K562 (cell line): ENCODE measurements at regions not wholly inside any gene's neighbourhood (a gene's known extent, or its start where the extent isn't known, plus 50 kb on each side); places are given as distances from the start of the nearest gene placed in this dataset.

Source experiments
- ATAC-seq: fragments of 200-7000 bp; cut with Tn5 transposase; 3 replicates; pipeline ENCODE4 v1.9.1; 2020; ENCODE audit warnings: moderate library complexity
- BruUV-seq: library from RNA; stranded (reverse); fragments of 400-500 nt; replicated peaks from 2 replicates; lab custom pipeline; 2021; lab: Mats Ljungman, UMichigan
- CTCF ChIA-PET: fragments of 300-600 bp; formaldehyde crosslinking; extraction: SDS; loops from one replicate; lab custom pipeline; 2021; ENCODE audit warnings: low intra/inter-chr PET ratio; lab: Yijun Ruan, JAX
- POLR2A ChIA-PET: fragments of 300-600, 350-650 bp; sonication (Branson Sonifier 250); formaldehyde crosslinking; extraction: SDS; loops from one replicate; lab custom pipeline; 2021; ENCODE audit warnings: antibody characterized with exemption, inconsistent platforms; lab: Yijun Ruan, JAX
- DNase-seq, 4 experiments: peaks; one replicate each; pipeline versions ENCODE4 v3.0.0 to v3.0.0-alpha.2; 2011 to 2018; ENCODE audit warnings: low spot score in 3 of 4, mixed read lengths in 3 of 4; ENCODE audit errors: extremely low read depth in 1 of 4
- FAIRE-seq: peaks from 2 replicates; lab custom pipeline; 2011; peaks lifted over from hg19 to GRCh38; lab: Jason Lieb, UNC
- H2AFZ ChIP-seq: 2 replicates; pipeline ENCODE4 v1.6.0; 2011; ENCODE audit warnings: low read depth, low read length, control low read depth, inconsistent platforms
- H3K27ac ChIP-seq: fragments of 200-600 bp; 3 replicates; pipeline ENCODE4 v1.8.0; 2011; ENCODE audit warnings: low read depth, mild to moderate bottlenecking, control low read depth, inconsistent platforms, low read length, moderate library complexity, mixed read lengths; ENCODE audit errors: extremely low read depth
- H3K27me3 ChIP-seq, 2 experiments: fragments of 300-600 bp in 1 of 2; 2 replicates in 1 of 2; 3 replicates in 1 of 2; pipeline versions ENCODE4 v1.6.0 to v1.8.0; 2011; ENCODE audit warnings: inconsistent platforms in 2 of 2, low read length in 2 of 2, mild to moderate bottlenecking in 1 of 2, mixed read lengths in 1 of 2, moderate library complexity in 1 of 2; ENCODE audit not compliant: control insufficient read depth in 2 of 2, insufficient read depth in 2 of 2
- H3K36me3 ChIP-seq: fragments of 300-600 bp; 3 replicates; pipeline ENCODE4 v1.8.0; 2011; ENCODE audit warnings: mild to moderate bottlenecking, low read length, inconsistent platforms; ENCODE audit not compliant: control insufficient read depth, insufficient read depth
- H3K4me1 ChIP-seq, 2 experiments: fragments of 200-600 bp in 1 of 2; replicated peaks in 1 of 2; 2 replicates in 1 of 2; 3 replicates in 1 of 2; pipeline versions ENCODE4 v1.5.1 to v1.8.0; 2011; ENCODE audit warnings: inconsistent platforms in 2 of 2, low read length in 2 of 2, mild to moderate bottlenecking in 1 of 2, mixed read lengths in 1 of 2, moderate library complexity in 1 of 2; ENCODE audit not compliant: control insufficient read depth in 2 of 2, insufficient read depth in 2 of 2
- H3K4me2 ChIP-seq: 2 replicates; pipeline ENCODE4 v1.6.1; 2011; ENCODE audit warnings: low read length, control low read depth, inconsistent platforms, mixed read lengths; ENCODE audit not compliant: insufficient read depth
- H3K4me3 ChIP-seq: fragments of 200-600 bp; sonication (generic), shearing (Covaris generic); 2 replicates; pipeline ENCODE4 v1.5.1; 2016; ENCODE audit warnings: control low read depth, inconsistent platforms
- H3K79me2 ChIP-seq: fragments of 200-600 bp; 3 replicates; pipeline ENCODE4 v1.8.0; 2011; ENCODE audit warnings: low read length, inconsistent platforms; ENCODE audit not compliant: control insufficient read depth, insufficient read depth
- H3K9ac ChIP-seq, 2 experiments: 2 replicates each; pipeline versions ENCODE4 v1.6.0 to v1.6.1; 2011; ENCODE audit warnings: low read depth in 2 of 2, low read length in 2 of 2, control low read depth in 1 of 2, inconsistent platforms in 1 of 2, mild to moderate bottlenecking in 1 of 2, mixed read lengths in 1 of 2; ENCODE audit not compliant: insufficient read depth in 1 of 2
- H3K9me1 ChIP-seq: one replicate; pipeline ENCODE4 v1.6.0; 2011; ENCODE audit warnings: inconsistent platforms, mild to moderate bottlenecking, low read length, moderate library complexity; ENCODE audit not compliant: control insufficient read depth, insufficient read depth
- H3K9me3 ChIP-seq: replicated peaks from 2 replicates; pipeline ENCODE4 v1.5.1; 2011; ENCODE audit warnings: low read depth, low read length, inconsistent platforms; ENCODE audit not compliant: control insufficient read depth, insufficient read depth
- H4K20me1 ChIP-seq: replicated peaks from 2 replicates; pipeline ENCODE4 v1.6.1; 2011; ENCODE audit warnings: low read length, inconsistent platforms, mixed read lengths; ENCODE audit not compliant: control insufficient read depth, insufficient read depth
- ARID1B ChIP-seq: fragments of 450-650 bp; IDR thresholded peaks from 2 replicates; pipeline ENCODE4 v1.6.1; 2016; ENCODE audit warnings: antibody characterized with exemption, mild to moderate bottlenecking, inconsistent platforms
- ETV1 ChIP-seq: fragments of 450-650 bp; conservative IDR thresholded peaks from 2 replicates; pipeline ENCODE4 v1.6.1; 2016; ENCODE audit warnings: missing genetic modification characterization, control low read depth, low read depth, missing compliant biosample characterization
- KLF6 ChIP-seq: fragments of 250-450 bp; sonication (Bioruptor Pico); IDR thresholded peaks from 2 replicates; pipeline ENCODE4 v1.4.0; 2020; ENCODE audit warnings: mild to moderate bottlenecking, moderate library complexity, borderline replicate concordance
- MCM5 ChIP-seq: fragments of 450-650 bp; IDR thresholded peaks from 2 replicates; pipeline ENCODE4 v1.6.1; 2016; ENCODE audit warnings: low read depth
- MECOM ChIP-seq: fragments of 250-450 bp; sonication (Bioruptor Pico); IDR thresholded peaks from 2 replicates; pipeline ENCODE4 v1.8.0; 2022; ENCODE audit warnings: inconsistent platforms
- NCOA6 ChIP-seq: fragments of 450-650 bp; IDR thresholded peaks from 2 replicates; pipeline ENCODE4 v1.6.1; 2017; ENCODE audit warnings: mild to moderate bottlenecking
- NFYB ChIP-seq: IDR thresholded peaks from 2 replicates; pipeline ENCODE4 v1.6.1; 2011; ENCODE audit warnings: mild to moderate bottlenecking, moderate library complexity; ENCODE audit not compliant: insufficient read length; ENCODE audit errors: extremely low read depth
- NR2C2 ChIP-seq, 2 experiments: fragments of 200-800 bp in 1 of 2; sonication (Bioruptor generic) in 1 of 2; sonication (generic) in 1 of 2; formaldehyde crosslinking in 1 of 2; IDR thresholded peaks; 2 replicates each; pipeline versions ENCODE4 v1.6.1 to v1.8.0; 2016 to 2022; ENCODE audit warnings: mild to moderate bottlenecking in 1 of 2, missing compliant biosample characterization in 1 of 2, missing genetic modification characterization in 1 of 2, missing genetic modification reagents in 1 of 2
- PRPF4 ChIP-seq: fragments of 200-400 bp; formaldehyde crosslinking; IDR thresholded peaks from one replicate; pipeline ENCODE4 v1.6.1; 2017; ENCODE audit warnings: low read length, low read depth, mild to moderate bottlenecking; ENCODE audit not compliant: insufficient read depth, poor library complexity, severe bottlenecking
- SIN3A ChIP-seq, 2 experiments: fragments of 150-350 bp in 1 of 2; IDR thresholded peaks; 2 replicates each; pipeline ENCODE4 v1.6.1; 2011 to 2016; ENCODE audit warnings: borderline replicate concordance in 2 of 2, low read depth in 2 of 2, low read length in 2 of 2, mild to moderate bottlenecking in 2 of 2, moderate library complexity in 2 of 2; ENCODE audit not compliant: control insufficient read depth in 1 of 2
- SMC3 ChIP-seq: conservative IDR thresholded peaks from 2 replicates; pipeline ENCODE4 v1.6.1; 2011; ENCODE audit warnings: low read depth, low read length, improper control_type of control experiment; ENCODE audit not compliant: insufficient read depth
- STAT5B ChIP-seq: fragments of 250-450 bp; sonication (Bioruptor Pico); IDR thresholded peaks from 2 replicates; pipeline ENCODE4 v1.8.0; 2021; ENCODE audit warnings: mild to moderate bottlenecking, inconsistent platforms
- TCF7 ChIP-seq: sonication (generic); IDR thresholded peaks from 2 replicates; pipeline ENCODE4 v1.6.1; 2016; ENCODE audit warnings: antibody characterized with exemption, borderline replicate concordance
- THRA ChIP-seq: fragments of 450-650 bp; IDR thresholded peaks from 2 replicates; pipeline ENCODE4 v1.6.1; 2017; ENCODE audit warnings: mild to moderate bottlenecking, moderate library complexity
- ZNF184 ChIP-seq: sonication (generic); formaldehyde crosslinking; IDR thresholded peaks from 2 replicates; pipeline ENCODE4 v1.5.0; 2020; ENCODE audit warnings: missing genetic modification reagents
- ZNF57 ChIP-seq: fragments of 450-650 bp; formaldehyde crosslinking; IDR thresholded peaks from 2 replicates; pipeline ENCODE4 v1.4.0; 2020; ENCODE audit warnings: mild to moderate bottlenecking, moderate library complexity
- WGBS: fragments of 100-300 bp; shearing (Covaris generic); methylation state at CpG from one replicate; pipeline ENCODE4 v1.1.6; 2016; ENCODE audit warnings: low coverage, mixed read lengths; ENCODE audit not compliant: insufficient coverage; ENCODE audit errors: missing lambda C conversion rate; 5-methylcytosine and 5-hydroxymethylcytosine counted together
- in situ Hi-C: fragments of 300-500 bp; cut with MboI; formaldehyde crosslinking; loops from 4 replicates; pipeline ENCODE4 v1.15.0; 2018; ENCODE audit warnings: inconsistent platforms, mixed read lengths
- intact Hi-C: fragments of 100-400 bp; cut with micrococcal nuclease; formaldehyde crosslinking; loops from 2 replicates; pipeline ENCODE4 v1.14.2; 2022
- TF ChIP-seq, protein P1 (sequence below): sonication (generic); formaldehyde crosslinking; IDR thresholded peaks from 2 replicates; pipeline ENCODE4 v1.8.0; 2022; ENCODE audit warnings: mild to moderate bottlenecking, missing genetic modification reagents
- TF ChIP-seq, protein P2 (sequence below): fragments of 450-650 bp; IDR thresholded peaks from 2 replicates; pipeline ENCODE4 v1.6.1; 2017; ENCODE audit warnings: antibody characterized with exemption, mild to moderate bottlenecking

- Histone ChIP-seq H3K4me1 (no peaks in the 10 kb centered on the region), H3K27me3 (no peaks in the 10 kb centered on the region), H2AFZ (no peak overlapping the region), H3K9me3 (no peaks in the 10 kb centered on the region), H3K4me2 (no peak overlapping the region), H3K4me3 (no peak overlapping the region), H3K9ac (no peak overlapping the region), H3K36me3 (no peaks in the 10 kb centered on the region), H3K27ac (no peak overlapping the region), H4K20me1 (no peaks in the 10 kb centered on the region), H3K9me1 (no peaks in the 10 kb centered on the region), H3K79me2 (no peaks in the 10 kb centered on the region)
- in situ Hi-C loops: no loop called here
- no peak for FAIRE-seq
- no peak for DNase-seq
- WGBS: 5% methylated on average over 3 of the region's 3 CpGs
- ChIA-PET CTCF (no interaction called here), POLR2A (no interaction called here)
- intact Hi-C loops: no loop called here
- no TSS peak for BruUV-seq
- ATAC-seq: no peak
- TF ChIP-seq NCOA6 (no peak), MECOM (CRISPR knock-in tag) (no peak), SIN3A (IDR thresholded peaks at IDR 0.05; ENCODE audit: borderline replicate concordance in 2 of 2, control insufficient read depth in 1 of 2, low read depth in 2 of 2, low read length in 2 of 2) (no peak), STAT5B (CRISPR knock-in tag) (no peak), NR2C2 (CRISPR knock-in tag; IDR thresholded peaks at IDR 0.05) (no peak), NR2C2 (tag; IDR thresholded peaks at IDR 0.05) (no peak), PRPF4 (no peak), ZNF57 (CRISPR knock-in tag) (no peak), THRA (no peak), ARID1B (no peak), ZNF184 (CRISPR knock-in tag) (no peak), NFYB (no peak), TCF7 (no peak), SMC3 (no peak), MCM5 (no peak), ETV1 (tag) (no peak), KLF6 (no peak)
- TF ChIP-seq, protein P1, sequence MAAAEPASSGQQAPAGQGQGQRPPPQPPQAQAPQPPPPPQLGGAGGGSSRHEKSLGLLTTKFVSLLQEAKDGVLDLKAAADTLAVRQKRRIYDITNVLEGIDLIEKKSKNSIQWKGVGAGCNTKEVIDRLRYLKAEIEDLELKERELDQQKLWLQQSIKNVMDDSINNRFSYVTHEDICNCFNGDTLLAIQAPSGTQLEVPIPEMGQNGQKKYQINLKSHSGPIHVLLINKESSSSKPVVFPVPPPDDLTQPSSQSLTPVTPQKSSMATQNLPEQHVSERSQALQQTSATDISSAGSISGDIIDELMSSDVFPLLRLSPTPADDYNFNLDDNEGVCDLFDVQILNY (CRISPR knock-in tag): no peak
- TF ChIP-seq, protein P2, sequence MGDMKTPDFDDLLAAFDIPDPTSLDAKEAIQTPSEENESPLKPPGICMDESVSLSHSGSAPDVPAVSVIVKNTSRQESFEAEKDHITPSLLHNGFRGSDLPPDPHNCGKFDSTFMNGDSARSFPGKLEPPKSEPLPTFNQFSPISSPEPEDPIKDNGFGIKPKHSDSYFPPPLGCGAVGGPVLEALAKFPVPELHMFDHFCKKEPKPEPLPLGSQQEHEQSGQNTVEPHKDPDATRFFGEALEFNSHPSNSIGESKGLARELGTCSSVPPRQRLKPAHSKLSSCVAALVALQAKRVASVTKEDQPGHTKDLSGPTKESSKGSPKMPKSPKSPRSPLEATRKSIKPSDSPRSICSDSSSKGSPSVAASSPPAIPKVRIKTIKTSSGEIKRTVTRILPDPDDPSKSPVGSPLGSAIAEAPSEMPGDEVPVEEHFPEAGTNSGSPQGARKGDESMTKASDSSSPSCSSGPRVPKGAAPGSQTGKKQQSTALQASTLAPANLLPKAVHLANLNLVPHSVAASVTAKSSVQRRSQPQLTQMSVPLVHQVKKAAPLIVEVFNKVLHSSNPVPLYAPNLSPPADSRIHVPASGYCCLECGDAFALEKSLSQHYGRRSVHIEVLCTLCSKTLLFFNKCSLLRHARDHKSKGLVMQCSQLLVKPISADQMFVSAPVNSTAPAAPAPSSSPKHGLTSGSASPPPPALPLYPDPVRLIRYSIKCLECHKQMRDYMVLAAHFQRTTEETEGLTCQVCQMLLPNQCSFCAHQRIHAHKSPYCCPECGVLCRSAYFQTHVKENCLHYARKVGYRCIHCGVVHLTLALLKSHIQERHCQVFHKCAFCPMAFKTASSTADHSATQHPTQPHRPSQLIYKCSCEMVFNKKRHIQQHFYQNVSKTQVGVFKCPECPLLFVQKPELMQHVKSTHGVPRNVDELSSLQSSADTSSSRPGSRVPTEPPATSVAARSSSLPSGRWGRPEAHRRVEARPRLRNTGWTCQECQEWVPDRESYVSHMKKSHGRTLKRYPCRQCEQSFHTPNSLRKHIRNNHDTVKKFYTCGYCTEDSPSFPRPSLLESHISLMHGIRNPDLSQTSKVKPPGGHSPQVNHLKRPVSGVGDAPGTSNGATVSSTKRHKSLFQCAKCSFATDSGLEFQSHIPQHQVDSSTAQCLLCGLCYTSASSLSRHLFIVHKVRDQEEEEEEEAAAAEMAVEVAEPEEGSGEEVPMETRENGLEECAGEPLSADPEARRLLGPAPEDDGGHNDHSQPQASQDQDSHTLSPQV: no peak
Observed at GRCh38 chr1:55580845-55581332, 365.7 kb upstream of the USP24 start.
